HG03097 (cell line): ENCODE measurements at regions not wholly inside any gene's neighbourhood (a gene's known extent, or its start where the extent isn't known, plus 50 kb on each side); places are given as distances from the start of the nearest gene placed in this dataset.
"Not testable (repeated sequence)": the region's sequence is repeated elsewhere in the genome, so short reads cannot be mapped to it uniquely, and the experiment has no call there.

Source experiments
- ATAC-seq: cut with Tn5 transposase; IDR thresholded peaks from one replicate; pipeline ENCODE4 v1.9.1; 2021; ENCODE audit not compliant: unreplicated experiment, low FRiP score

DNA sequence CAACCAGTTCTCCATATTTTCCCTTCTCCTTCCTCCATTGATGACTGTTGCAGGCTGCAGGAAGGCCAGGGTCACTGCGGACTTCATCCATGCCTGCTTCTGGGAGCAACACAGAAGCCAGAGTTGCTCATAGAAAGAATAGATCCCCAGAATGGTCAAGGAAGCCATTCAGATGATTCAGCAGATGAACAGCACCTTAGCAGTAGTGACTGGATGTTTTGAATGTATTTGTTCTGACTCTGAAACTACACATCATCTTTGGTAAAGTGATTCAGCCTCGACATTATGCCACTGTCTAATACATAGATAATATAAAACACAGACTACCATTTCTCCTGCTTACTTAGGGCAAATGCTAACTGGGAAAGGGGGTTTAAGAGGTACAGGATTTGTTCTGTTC lies 411.6 kb downstream of the RND3 start:
- ATAC-seq, result no peak

GRCh38 chr2:150066490-150066889 lies 421.0 kb downstream of the RND3 start:
- no peak for ATAC-seq

DNA sequence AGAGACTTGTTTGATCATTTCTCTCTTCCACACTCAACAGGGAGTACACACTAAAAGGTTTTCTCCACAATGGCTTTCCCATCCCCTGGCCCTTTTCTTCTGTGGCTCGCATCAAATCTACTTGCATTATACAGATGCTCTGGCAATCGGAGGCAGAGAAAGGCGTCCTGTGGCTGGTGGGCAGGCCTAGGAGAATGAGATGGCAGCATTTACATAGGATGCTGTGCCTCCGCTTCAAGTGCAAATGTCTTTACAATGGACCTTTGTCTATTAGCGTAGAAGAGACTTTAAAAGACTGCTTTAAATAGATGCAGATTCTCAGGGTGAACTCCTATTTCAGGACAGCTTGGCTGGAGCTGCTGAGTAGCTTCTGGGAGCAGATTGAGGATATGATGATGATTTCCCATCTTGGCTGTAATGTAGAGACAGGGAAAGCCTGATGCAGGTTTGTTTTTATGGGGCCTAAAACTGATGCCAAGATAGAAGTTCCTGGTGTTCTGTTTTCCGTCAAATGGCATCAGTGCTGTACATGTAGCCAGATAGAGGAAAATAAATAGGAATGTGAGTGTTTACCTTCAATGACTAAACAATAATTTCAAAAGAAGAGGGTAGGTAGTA lies 423.4 kb downstream of the RND3 start:
- no peak for ATAC-seq

GRCh38 chr2:150063432-150063889 lies 424.0 kb downstream of the RND3 start:
- ATAC-seq, result no peak

- no peak for ATAC-seq
Measured at GRCh38 chr2:150062416-150062815, 425.1 kb downstream of the RND3 start.

- no peak for ATAC-seq
Measured at GRCh38 chr2:150060341-150060740, 427.1 kb downstream of the RND3 start.

- ATAC-seq, result not testable (repeated sequence)
Measured at GRCh38 chr2:150059676-150060075, 427.8 kb downstream of the RND3 start.

GRCh38 chr2:150052457-150052856 lies 435.0 kb downstream of the RND3 start:
- no peak for ATAC-seq

DNA sequence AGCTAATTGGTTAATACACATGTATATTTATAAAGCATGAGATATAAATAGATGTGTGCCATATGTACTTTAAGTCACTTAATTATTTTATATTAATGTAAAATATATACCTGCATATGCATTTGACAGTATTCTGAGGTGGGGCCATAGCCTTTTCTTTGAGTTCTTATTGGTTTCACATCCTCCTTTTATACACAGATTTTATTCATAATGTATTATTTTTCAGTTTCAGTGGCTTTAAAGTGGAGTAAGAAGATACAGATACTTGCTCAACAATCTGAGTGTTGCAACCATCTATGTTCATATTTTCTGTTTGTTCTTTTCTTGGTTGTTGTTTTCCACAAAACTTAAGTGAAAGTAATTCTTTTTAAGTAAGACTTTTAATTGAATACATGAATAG lies 436.5 kb downstream of the RND3 start:
- no peak for ATAC-seq

GRCh38 chr2:150050036-150050435 lies 437.4 kb downstream of the RND3 start:
- no peak for ATAC-seq

DNA sequence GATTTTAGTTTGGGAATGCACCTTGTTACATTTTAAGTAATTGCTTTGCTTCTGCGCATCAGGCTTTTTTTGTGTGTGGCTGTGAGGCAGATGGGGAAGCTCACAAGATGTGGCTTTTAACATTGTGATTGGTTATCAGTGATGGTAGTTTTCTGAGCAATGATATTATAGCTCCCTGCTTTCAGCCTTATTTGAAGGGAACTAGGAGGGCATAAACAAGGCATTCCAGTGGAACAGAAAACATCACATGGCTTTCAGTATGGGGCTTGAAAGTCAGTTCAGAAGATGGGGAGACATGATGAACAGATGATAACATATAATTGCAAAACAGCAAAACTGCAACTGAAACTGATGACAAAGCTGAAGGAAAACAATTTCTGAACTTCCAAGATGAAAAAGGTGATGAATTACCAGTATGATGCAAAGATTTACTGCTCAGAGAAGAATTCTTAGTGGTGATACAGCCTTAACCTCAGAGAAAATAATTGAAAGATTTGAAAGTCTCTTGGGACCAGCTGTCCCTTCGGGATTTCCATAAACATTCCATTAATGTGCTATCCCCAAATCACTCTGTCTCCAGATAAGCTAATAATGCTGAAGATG lies 439.7 kb downstream of the RND3 start:
- no peak for ATAC-seq

DNA sequence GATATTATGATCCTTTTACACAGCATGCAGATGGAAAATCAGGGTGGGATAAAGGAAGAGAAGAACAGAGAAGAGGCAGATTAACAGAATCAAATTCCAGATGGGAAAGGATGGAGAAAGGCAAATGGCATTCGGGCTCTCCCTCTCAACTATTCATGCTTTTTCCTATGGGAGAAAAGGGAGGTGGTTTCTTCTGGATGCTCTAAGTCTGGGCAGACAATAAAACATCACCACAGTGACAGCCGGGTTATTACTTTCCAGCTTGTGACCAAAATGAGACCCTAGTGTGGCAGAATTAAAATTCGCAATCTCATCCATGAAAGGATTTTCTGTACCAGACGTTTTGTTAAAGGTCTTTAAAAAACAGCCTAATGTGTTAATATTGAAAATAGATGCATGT lies 440.7 kb downstream of the RND3 start:
- ATAC-seq, result no peak

DNA sequence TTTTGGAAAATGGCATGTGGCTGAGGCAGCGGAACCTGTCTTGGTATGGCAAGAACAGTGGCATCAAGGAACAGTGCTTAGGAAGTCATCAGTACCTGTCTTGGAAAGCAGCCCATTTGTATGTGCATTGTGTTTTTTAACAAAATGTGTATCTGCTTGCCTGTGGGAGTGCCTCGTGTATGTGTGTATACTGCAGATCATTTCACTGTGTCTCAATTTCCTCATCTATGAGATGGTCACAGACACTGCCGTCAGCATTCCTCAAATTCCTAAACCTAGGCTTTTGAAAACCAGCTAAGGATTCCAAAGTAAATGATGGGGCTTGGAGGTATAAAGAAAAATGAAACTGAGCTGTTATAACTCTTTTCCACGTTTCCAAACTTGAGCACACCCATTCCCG lies 441.3 kb downstream of the RND3 start:
- ATAC-seq, result no peak

DNA sequence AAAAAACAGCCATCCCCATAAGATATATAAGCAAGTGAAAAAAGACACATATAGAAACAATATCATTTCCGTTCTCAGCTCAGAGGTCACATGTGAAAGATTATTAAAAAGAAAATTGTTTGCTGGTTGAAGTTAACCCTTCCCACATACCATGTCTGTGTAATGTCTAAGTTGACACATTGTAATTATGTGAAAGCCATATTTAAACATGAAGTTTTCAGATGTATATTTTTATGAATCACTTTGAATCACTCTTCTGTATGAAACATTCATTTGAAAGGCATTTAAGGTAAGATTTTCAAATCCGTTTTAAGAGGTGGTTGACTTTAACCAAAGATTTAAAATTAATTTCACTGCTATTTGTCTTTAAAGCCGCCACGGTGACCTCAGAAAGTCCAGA lies 441.9 kb downstream of the RND3 start:
- ATAC-seq, result no peak

DNA sequence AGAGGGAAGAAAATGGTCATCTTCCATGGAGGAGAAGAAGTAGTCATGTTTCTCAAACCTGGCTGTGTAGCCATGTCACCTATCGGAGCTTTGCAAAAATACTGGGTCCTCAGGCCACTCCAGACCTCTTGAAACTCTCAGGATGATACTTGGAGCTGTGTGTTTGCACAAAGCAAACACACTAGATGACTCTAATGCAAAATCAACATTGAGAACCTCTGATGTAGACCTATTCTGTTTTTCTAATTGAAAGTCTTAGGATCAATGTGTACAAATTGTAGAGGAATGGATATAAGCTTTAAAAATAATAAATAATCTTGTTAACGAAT lies 444.3 kb downstream of the RND3 start:
- ATAC-seq, result no peak

GRCh38 chr2:150042500-150043171 lies 444.8 kb downstream of the RND3 start:
- no peak for ATAC-seq

DNA sequence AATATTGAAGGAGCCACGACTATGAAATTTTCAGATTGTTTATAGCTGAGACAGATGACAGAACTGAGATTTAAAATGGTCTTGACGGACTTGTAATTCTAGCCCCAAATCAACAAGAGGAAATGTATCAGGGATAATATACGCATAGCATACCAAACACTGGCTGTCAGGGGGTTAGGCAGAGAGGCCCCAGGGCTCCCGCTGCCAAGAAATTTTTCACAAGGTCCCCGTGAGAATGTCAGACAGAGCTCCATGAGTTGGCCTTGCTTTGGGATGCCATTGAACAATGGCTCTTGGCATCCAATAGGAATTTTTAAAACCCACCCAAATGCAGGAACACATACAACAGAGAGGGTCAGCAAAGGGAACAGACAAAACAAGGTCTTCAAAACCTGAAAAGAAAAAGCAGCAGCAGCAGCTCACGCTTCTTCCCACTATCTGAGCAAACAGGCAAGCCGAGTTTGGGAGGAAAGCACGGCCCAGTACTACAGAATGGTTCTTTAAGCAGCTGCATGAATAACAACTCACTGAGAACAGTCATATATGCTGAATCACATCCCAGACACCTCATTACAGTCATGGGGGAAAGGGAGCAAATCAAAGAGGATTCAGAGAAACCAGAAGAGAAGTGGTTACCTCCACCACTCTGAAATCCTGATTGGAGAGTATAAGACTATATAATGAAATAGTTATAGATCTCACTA lies 445.6 kb downstream of the RND3 start:
- ATAC-seq, result no peak

GRCh38 chr2:150036622-150037021 lies 449.0 kb upstream of the MMADHC start:
- no peak for ATAC-seq

DNA sequence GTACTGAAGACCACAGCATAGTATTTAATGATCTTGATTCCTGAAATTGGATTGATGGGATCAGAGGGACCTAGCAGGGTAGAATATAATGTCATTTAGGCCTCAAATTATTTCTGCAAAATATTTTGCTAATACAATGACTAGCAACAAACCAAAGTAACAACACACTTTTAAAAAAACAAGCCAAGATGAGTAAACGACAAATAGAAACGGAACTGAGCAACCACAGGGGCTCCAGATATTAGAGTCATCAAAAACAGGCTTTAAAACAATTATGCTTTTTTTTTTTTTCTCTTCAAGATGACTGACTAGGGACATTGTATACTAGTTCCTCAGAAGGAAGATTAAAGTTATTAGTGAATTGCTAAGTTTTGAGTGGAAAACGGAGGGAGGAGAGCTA lies 447.1 kb upstream of the MMADHC start:
- ATAC-seq, result no peak

DNA sequence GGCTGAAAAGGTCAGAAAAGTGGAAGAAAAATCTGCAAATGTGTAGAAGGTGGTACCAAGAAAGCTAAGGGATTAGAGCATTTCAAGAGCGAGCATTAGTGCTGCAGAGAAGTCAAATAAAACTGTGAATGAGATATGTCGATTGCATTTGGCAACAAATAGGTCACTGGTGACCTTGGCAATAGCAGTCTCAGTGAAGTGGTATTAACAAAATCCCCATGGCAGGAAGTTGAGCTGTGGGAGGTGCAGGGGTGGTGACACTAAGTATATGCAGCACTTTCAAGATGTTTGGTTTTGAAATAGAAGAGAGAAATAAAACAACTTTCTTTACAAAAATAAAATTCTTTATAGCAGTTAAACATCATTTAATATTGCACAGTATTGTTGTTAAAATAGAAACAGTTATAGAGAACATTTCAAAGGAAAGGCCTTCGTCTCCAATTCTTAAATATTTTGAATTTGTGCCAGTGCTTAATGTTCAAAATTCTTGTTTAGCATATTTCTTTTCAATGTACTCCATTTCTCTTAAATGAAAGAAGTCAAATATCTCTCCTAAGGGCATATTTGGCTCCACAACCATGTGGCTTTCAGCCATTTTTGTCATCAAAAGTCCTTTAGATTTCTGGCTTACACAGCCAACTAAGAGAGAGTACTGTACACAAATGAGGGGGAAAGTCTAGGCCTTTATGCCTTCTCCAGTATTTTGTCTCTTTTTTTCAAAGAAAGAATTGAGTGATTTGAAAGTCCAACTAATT lies 443.0 kb upstream of the MMADHC start:
- ATAC-seq, result no peak

DNA sequence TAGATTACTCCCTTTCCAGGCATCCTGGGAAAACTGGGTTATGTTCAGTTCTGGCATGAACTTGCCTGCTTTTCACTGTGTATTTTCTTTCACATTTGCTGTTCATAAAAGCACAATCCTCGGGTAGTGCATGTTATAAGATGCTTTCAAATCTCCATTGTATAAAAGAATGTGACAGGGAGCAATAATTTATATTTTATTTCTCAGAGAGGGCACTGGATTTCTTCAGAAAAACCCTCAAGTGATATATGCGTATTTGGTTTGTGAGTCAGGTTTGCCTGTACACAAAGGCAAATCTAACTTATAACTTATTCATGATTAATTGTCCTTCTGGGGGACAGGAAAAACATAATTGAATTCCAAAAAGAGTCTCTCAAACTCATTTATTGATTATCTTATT lies 440.7 kb upstream of the MMADHC start:
- ATAC-seq, result no peak
